Gastrocnemius medialis (tissue), 4 donors: ENCODE measurements at regions not wholly inside any gene's neighbourhood (a gene's known extent, or its start where the extent isn't known, plus 50 kb on each side); places are given as distances from the start of the nearest gene placed in this dataset.

Experiments
- ATAC-seq, 2 donors: fragments of 150-250 bp; one replicate each; pipeline ENCODE4 v1.9.1; 2016
- DNase-seq, 2 donors: peaks; one replicate each; pipeline ENCODE4 v3.0.0-alpha.2; 2019
- H3K27ac ChIP-seq, 4 donors: fragments of 200-600 bp; sonication (generic); 1 replicate in 1 of 4; 2 replicates in 3 of 4; pipeline ENCODE4 v1.5.1; 2016 to 2018; ENCODE audit warnings: mild to moderate bottlenecking in 2 of 4, moderate library complexity in 1 of 4
- H3K27me3 ChIP-seq, 3 donors: fragments of 200-600 bp; sonication (generic) in 2 of 3; 1 replicate in 1 of 3; 2 replicates in 2 of 3; pipeline versions ENCODE4 v1.5.1 to v1.6.0; 2016 to 2019; ENCODE audit warnings: mild to moderate bottlenecking in 1 of 3, moderate library complexity in 1 of 3
- H3K36me3 ChIP-seq, 2 donors: fragments of 200-600 bp; sonication (generic) in 1 of 2; one replicate each; pipeline ENCODE4 v1.5.1; 2017 to 2018
- H3K4me1 ChIP-seq, 2 donors: fragments of 200-600 bp; sonication (generic) in 1 of 2; one replicate each; pipeline ENCODE4 v1.5.1; 2016 to 2017; ENCODE audit warnings: mild to moderate bottlenecking in 2 of 2
- H3K4me3 ChIP-seq, 4 donors: fragments of 200-600 bp; sonication (generic) in 3 of 4; 1 replicate in 1 of 4; 2 replicates in 3 of 4; pipeline ENCODE4 v1.5.1; 2016 to 2019; ENCODE audit warnings: mild to moderate bottlenecking in 2 of 4
- H3K9me3 ChIP-seq, 3 donors: fragments of 200-600 bp; sonication (generic) in 2 of 3; 1 replicate in 1 of 3; 2 replicates in 2 of 3; pipeline ENCODE4 v1.5.1; 2016 to 2019
- POLR2A ChIP-seq, 2 donors: fragments of 450-650 bp; IDR thresholded peaks; one replicate each; pipeline ENCODE4 v1.6.1; 2017; ENCODE audit warnings: antibody characterized with exemption in 2 of 2, mild to moderate bottlenecking in 2 of 2, moderate library complexity in 2 of 2
- in situ Hi-C, 4 donors: fragments of 200-750 bp; cut with MboI; loops; one replicate each; pipeline versions ENCODE4 v1.15.0 to v1.8.0; 2017; ENCODE audit warnings: low sequenced_read_pairs in 4 of 4
- intact Hi-C: fragments of 100-400 bp; cut with DNase I; formaldehyde crosslinking; loops from one replicate; pipeline ENCODE4 v1.15.1; 2023; ENCODE audit warnings: low total_unique reads
- TF ChIP-seq, protein P1 (sequence below), 5 experiments: fragments of 450-650 bp in 3 of 5; fragments of 200-600 bp in 2 of 5; sonication (generic) in 2 of 5; IDR thresholded peaks in 4 of 5; conservative IDR thresholded peaks in 1 of 5; 1 replicate in 4 of 5; 2 replicates in 1 of 5; pipeline ENCODE4 v1.5.1; 2016 to 2019; ENCODE audit warnings: antibody characterized with exemption in 5 of 5, mild to moderate bottlenecking in 3 of 5, moderate library complexity in 3 of 5

DNA sequence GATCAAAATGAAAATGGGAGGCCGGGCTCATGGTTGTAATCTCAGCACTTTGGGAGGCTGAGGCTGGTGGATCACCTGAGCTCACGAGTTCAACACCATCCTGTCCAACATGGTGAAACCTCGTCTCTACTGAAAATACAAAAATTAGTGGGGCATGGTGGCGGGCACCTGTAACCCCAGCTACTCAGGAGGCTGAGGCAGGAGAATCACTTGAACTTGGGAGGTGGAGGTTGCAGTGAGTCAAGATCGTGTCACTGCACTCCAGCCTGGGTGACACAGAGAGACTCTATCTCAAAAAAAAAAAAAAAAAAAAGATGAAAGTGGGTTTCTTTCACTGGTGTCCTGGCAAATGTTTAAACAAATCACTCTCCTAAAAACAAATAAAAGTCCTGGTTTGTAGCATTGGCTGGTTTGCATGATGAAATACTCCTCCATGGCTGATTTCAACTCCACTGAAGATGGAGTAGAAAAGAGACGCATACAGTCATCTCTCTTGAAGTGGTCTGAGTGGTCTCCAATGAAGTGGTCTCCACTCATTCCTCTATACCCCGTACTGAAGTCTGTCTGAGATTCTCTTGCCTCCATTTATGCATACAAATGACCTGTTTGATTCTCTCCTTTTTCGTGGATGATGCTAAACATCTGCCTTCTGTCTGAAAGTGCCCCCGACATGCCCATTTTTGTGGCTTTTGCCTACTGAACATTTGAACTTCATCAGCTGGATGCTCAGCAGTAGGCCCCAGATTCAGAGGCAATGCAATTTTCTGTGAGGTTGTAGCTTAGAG is 153.0 kb upstream of the FAM20A start:
- H3K27me3 ChIP-seq, result no peaks in the 10 kb centered on the region
- no peak for ATAC-seq
- in situ Hi-C loops, result loop anchor here (10.0 to 25.0 kb wide), 5 partner anchors 209 to 567 kb away; no protein-coding TSS in a partner anchor
- intact Hi-C loops, result no loop called here
- H3K9me3 ChIP-seq, result no peaks in the 10 kb centered on the region
- peaks cover 1 to 2% of the 10 kb centered on the region in 2 donors for H3K4me1 ChIP-seq
- TF ChIP-seq, protein P1, sequence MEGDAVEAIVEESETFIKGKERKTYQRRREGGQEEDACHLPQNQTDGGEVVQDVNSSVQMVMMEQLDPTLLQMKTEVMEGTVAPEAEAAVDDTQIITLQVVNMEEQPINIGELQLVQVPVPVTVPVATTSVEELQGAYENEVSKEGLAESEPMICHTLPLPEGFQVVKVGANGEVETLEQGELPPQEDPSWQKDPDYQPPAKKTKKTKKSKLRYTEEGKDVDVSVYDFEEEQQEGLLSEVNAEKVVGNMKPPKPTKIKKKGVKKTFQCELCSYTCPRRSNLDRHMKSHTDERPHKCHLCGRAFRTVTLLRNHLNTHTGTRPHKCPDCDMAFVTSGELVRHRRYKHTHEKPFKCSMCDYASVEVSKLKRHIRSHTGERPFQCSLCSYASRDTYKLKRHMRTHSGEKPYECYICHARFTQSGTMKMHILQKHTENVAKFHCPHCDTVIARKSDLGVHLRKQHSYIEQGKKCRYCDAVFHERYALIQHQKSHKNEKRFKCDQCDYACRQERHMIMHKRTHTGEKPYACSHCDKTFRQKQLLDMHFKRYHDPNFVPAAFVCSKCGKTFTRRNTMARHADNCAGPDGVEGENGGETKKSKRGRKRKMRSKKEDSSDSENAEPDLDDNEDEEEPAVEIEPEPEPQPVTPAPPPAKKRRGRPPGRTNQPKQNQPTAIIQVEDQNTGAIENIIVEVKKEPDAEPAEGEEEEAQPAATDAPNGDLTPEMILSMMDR (IDR thresholded peaks at IDR 0.05 in 4 of 5, conservative IDR thresholded peaks at IDR 0.05 in 1 of 5), result no peak
- TF ChIP-seq POLR2A (IDR thresholded peaks at IDR 0.05), result no peak
- H3K36me3 ChIP-seq, result no peaks in the 10 kb centered on the region
- no peak overlapping the region for H3K4me3 ChIP-seq
- no peak for DNase-seq
- H3K27ac ChIP-seq, result no peak overlapping the region

DNA sequence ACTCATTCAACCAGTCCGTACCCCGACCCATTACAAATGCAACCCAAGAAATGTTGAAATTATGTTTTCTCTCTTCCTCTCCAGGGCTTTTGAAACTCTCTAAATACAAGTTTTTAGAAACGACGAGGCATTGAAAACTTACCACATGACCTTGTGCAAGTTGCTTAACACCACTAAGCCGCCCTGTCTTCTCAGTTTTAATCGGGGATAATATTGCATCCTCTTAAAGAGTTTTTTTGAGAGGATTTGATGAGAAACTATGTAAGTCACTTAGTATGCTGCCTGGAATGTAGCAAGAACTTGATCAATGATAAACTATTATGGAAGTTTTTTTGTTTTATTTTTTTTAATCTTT is 149.0 kb upstream of the FAM20A start:
- peak overlapping the region in 1 of 4 donors; percentile 52 for H3K27ac ChIP-seq
- in situ Hi-C loops, result loop anchor here (10.0 to 25.0 kb wide), 5 partner anchors 205 to 563 kb away; no protein-coding TSS in a partner anchor
- intact Hi-C loops, result no loop called here

DNA sequence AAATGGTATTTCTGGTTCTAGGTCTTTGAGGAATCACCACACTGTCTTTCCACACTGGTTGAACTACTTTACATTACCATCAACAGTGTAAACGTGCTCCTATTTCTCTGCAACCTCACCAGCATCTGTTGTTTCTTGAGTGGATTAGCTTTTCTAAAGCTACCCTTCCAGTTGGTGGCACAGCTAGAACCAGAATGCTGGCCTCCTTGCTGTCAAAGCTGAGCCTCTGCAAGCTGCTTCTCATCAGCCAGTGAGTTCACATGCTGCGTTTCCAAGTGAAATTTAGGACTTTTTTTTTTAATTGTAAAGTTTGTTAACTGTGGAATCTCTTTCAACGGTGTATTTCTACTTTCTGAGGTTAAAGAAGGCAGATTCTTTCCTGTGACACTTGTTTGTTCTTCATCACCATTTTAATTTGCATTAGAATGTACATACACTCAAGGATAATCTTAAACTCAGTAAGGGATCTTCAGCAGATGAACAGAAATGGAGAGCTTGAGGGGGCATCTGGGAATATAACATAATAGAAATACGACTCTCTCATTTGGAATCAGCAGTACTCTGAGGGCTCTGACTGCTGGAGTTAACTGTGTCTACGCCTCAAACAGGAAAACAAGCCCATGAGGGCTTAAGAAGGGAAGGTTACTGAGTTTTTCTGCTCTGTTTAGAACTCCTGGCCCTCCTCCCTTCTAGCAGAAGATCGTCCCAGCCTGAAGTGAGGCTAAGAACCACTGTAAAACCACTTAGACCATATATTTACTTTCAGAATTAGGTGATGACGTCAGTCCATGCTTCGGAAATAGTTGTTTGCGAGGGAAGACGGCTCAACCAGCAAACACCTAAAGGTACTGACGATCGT is 148.4 kb upstream of the FAM20A start:
- TF ChIP-seq, protein P1 (IDR thresholded peaks at IDR 0.05 in 4 of 5, conservative IDR thresholded peaks at IDR 0.05 in 1 of 5), result no peak
- TF ChIP-seq POLR2A (IDR thresholded peaks at IDR 0.05), result no peak
- in situ Hi-C loops, result loop anchor here (10.0 to 25.0 kb wide), 5 partner anchors 205 to 562 kb away; no protein-coding TSS in a partner anchor
- intact Hi-C loops, result no loop called here
- Histone ChIP-seq H3K9me3 (no peaks in the 10 kb centered on the region), H3K27ac (peak overlapping the region in 1 of 4 donors; percentile 52), H3K4me3 (no peak overlapping the region), H3K27me3 (no peaks in the 10 kb centered on the region), H3K4me1 (no peaks in the 10 kb centered on the region), H3K36me3 (no peaks in the 10 kb centered on the region)
- no peak for DNase-seq
- no peak for ATAC-seq

More for the DNA sequence above, 149.0 kb upstream of the FAM20A start:
- no peaks in the 10 kb centered on the region for H3K4me1 ChIP-seq
- TF ChIP-seq POLR2A (IDR thresholded peaks at IDR 0.05), result no peak
- TF ChIP-seq, protein P1 (IDR thresholded peaks at IDR 0.05 in 4 of 5, conservative IDR thresholded peaks at IDR 0.05 in 1 of 5), result no peak
- ATAC-seq (no peak), DNase-seq (no peak)
- H3K4me3 ChIP-seq, result no peak overlapping the region
- no peaks in the 10 kb centered on the region for H3K9me3 ChIP-seq
- no peaks in the 10 kb centered on the region for H3K36me3 ChIP-seq
- no peaks in the 10 kb centered on the region for H3K27me3 ChIP-seq

- Histone ChIP-seq H3K9me3 (no peaks in the 10 kb centered on the region), H3K4me1 (no peaks in the 10 kb centered on the region), H3K4me3 (no peak overlapping the region), H3K27ac (no peak overlapping the region), H3K27me3 (no peaks in the 10 kb centered on the region), H3K36me3 (no peaks in the 10 kb centered on the region)
- in situ Hi-C loops, result no loop called here
- DNase-seq, result no peak
- intact Hi-C loops, result no loop called here
- no peak for ATAC-seq
- TF ChIP-seq, protein P1 (IDR thresholded peaks at IDR 0.05 in 4 of 5, conservative IDR thresholded peaks at IDR 0.05 in 1 of 5), result no peak
- TF ChIP-seq POLR2A (IDR thresholded peaks at IDR 0.05), result no peak
These were observed 147.2 kb upstream of the FAM20A start for GRCh38 chr17:68748381-68748780.
